GM18951 (cell line): ENCODE measurements at regions not wholly inside any gene's neighbourhood (a gene's known extent, or its start where the extent isn't known, plus 50 kb on each side); places are given as distances from the start of the nearest gene placed in this dataset.

Experiments used
- POLR2A ChIP-seq: IDR thresholded peaks from 4 replicates; pipeline ENCODE4 v1.6.1; 2011; ENCODE audit warnings: mild to moderate bottlenecking; ENCODE audit not compliant: insufficient read length, insufficient read depth; ENCODE audit errors: extremely low read depth
- in situ Hi-C: fragments of 300-500 bp; cut with MboI; formaldehyde crosslinking; loops from one replicate; pipeline ENCODE4 v1.12.0; 2022; ENCODE audit warnings: low sequenced_read_pairs, mixed read lengths, inconsistent platforms; ENCODE audit not compliant: unreplicated experiment

- TF ChIP-seq POLR2A: no peak
- in situ Hi-C loops: no loop called here
These were observed 81.9 kb upstream of the FAM169A start for GRCh38 chr5:74948031-74948546.

GRCh38 chr5:74946471-74946870 is 80.3 kb upstream of the FAM169A start:
- TF ChIP-seq POLR2A: no peak
- in situ Hi-C loops: no loop called here

DNA sequence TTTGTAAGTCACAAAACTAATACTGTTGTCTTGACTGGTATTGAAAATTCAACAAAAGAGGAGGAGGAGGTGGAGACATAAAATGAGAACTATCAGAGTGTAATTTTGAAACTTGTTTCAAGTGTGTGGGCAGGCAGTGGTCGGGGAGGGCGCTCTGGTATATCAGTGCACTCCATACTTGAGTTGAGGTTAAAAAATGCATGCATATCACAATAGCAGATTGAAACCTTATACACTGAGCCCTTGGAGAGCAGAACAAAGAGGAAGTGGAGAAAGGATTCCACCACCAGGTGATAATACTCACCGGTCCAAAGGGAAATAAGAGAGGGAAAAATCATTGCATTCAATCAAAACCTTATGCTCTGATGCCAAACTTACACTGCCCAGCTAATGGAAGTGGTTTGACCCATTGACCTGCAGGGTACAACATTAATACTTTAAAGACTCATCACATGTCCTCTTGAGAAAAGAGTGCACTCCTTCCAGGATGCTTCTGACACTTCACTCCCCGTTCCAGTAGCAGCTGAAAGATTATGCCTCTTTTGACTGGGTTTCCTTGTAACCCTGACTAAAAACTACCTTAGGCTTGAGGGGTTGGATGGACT is 79.5 kb upstream of the FAM169A start:
- no peak for TF ChIP-seq POLR2A
- in situ Hi-C loops: no loop called here

DNA sequence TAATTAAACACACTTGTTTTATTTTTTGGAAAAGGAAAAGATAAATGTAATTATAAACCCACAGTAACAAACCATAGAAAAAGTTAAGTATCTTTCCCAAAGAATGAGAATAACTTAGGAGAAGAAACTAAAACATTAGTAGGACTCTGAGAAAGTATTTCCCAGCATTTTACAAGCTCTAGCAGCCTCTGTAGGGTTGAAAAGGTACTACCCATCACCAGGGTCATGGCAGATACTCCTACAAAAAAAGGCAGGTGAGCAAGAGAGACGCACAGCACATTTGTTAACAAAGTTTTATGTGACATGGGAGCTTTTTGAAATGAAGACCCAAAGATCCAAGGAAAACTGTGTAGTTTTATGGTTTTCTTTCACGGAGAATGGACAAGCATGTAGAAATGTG is 77.7 kb upstream of the FAM169A start:
- in situ Hi-C loops: no loop called here
- TF ChIP-seq POLR2A: no peak

DNA sequence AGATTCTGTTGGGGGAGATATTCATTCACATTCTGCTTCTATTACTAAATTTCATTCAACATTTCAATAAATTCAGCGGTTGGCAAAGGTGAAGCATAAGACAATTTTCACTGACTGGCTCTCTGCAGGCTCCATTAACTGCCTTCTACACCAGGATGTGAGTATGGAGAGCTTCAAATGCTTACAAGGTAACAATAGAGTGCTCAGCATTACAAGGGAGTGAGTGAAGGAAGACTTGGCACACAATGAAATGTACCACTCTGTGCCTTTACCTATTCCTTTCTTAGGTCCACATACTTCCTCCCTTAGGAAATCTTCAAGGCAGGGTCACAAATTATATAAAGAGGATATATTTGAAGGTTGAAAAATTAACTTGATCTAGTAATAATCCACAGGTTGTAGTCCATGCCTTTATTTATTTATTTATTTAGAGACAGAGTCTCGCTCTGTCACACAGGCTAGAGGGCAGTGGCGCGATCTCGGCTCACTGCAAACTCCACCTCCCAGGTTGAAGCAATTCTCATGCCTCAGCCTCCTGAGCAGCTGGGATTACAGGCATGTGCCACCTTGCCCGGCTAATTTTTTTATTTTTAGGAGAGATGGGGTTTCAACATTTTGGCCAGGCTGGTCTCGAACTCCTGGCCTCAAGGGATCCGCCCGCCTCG is 76.6 kb upstream of the FAM169A start:
- in situ Hi-C loops: no loop called here
- no peak for TF ChIP-seq POLR2A

GRCh38 chr5:74940782-74941353 is 74.7 kb upstream of the FAM169A start:
- no peak for TF ChIP-seq POLR2A
- in situ Hi-C loops: no loop called here

GRCh38 chr5:74938250-74938933 is 72.2 kb upstream of the FAM169A start:
- in situ Hi-C loops: no loop called here
- no peak for TF ChIP-seq POLR2A

- no peak for TF ChIP-seq POLR2A
- in situ Hi-C loops: no loop called here
These were observed 69.5 kb upstream of the FAM169A start for GRCh38 chr5:74935752-74936091.

DNA sequence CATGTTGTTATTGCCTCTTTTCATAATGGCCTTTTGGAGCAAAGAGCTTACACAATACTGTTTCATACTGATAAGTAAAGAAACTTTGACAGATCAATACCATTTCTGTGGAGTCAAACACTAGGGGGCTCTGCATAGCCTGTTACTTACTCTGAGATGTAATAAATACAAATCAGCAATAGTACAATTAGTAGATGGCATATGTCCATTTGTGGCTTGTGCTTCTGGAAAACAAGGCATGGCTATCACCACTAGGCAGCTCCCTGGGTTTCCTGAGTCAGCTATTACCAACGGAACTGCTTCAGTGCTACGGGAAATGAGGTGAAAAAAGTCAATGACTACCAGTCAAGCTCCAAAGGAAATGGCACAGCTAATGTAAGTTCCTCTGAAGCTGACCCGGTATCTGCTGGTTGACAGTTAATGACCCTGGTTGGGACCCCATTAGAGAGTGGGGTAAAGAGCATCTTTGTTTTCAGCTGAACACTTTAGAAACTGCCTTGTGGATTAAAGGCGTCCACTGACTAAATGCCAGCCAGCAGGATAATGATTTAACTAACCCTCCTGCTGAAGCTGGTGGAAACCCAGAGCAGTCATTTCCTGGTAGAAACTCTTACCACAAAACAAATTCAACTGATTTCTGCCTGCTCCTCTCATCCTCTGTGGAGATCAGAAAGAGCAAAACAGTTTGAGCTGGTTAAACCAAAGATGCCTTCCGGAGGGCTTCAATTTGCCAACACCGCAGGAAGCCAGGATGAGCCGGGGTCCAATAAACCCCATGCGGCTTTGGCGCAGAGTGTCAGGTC is 69.0 kb upstream of the FAM169A start:
- in situ Hi-C loops: no loop called here
- TF ChIP-seq POLR2A: no peak

DNA sequence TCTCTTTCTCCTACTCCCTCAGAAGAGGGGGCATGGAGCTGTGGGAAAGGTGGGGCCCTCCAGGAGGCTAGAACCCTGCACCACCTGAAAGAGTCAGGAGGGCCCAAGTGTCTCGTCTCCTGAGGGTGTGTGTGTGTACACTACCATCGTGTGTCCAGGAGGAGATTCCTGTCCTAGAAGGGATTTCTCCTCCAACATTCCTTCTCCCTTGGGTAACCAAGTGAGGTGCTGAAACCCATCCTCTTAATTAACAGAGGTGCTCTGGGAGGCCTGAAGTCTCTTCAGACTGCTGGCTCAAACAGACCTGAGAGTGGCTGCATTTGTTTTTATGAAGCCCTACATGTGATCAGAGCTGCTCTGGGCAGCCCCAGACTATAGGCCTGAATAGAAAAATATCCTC is 61.1 kb upstream of the FAM169A start:
- TF ChIP-seq POLR2A: no peak
- in situ Hi-C loops: no loop called here

GRCh38 chr5:74919487-74919886 is 53.3 kb upstream of the FAM169A start:
- in situ Hi-C loops: loop anchor here (10.0 kb wide), 1 partner anchor 235 kb away; the partner anchor contains the start of gene HEXB
- no peak for TF ChIP-seq POLR2A

- TF ChIP-seq POLR2A: no peak
- in situ Hi-C loops: loop anchor here (10.0 kb wide), 1 partner anchor 234 kb away; the partner anchor contains the start of gene HEXB
These were observed 52.9 kb upstream of the FAM169A start for GRCh38 chr5:74919041-74919440.
